ENCODE measurements at regions not wholly inside any gene's neighbourhood (a gene's known extent, or its start where the extent isn't known, plus 50 kb on each side); places are given as distances from the start of the nearest gene placed in this dataset.

GRCh38 chr11:70670676-70671034 is 272.3 kb downstream of the CTTN start:
- TF ChIP-seq IRF3 (IDR thresholded peaks at IDR 0.05; ENCODE audit: low read depth, low read length) (no peak), EZH2phosphoT487 (IDR thresholded peaks at IDR 0.05; ENCODE audit: borderline replicate concordance, low read depth) (no peak), GABPA (IDR thresholded peaks at IDR 0.05; ENCODE audit: low read depth) (no peak), FOXM1 (IDR thresholded peaks at IDR 0.05; ENCODE audit: low read depth) (no peak), NFIC (IDR thresholded peaks at IDR 0.05; ENCODE audit: borderline replicate concordance) (no peak), EP300 (IDR thresholded peaks at IDR 0.05; ENCODE audit: borderline replicate concordance in 1 of 2, low read depth in 1 of 2, low read length in 1 of 2) (no peak), RXRA (IDR thresholded peaks at IDR 0.05; ENCODE audit: borderline replicate concordance, low read depth) (no peak), YY1 (IDR thresholded peaks at IDR 0.05; ENCODE audit: low read depth) (no peak), USF2 (IDR thresholded peaks at IDR 0.05; ENCODE audit: borderline replicate concordance, low read depth, low read length) (no peak), GATA2 (CRISPR knock-in tag; IDR thresholded peaks at IDR 0.05) (no peak), ZBTB33 (IDR thresholded peaks at IDR 0.05; ENCODE audit: borderline replicate concordance, low read depth) (no peak), RFX5 (IDR thresholded peaks at IDR 0.05; ENCODE audit: low read length) (no peak), RAD21 (IDR thresholded peaks at IDR 0.05; ENCODE audit: low read length) (no peak), MEF2A (IDR thresholded peaks at IDR 0.05; ENCODE audit: borderline replicate concordance, low read depth) (no peak), CHD2 (IDR thresholded peaks at IDR 0.05; ENCODE audit: low read length, partially characterized antibody) (no peak)
- Histone ChIP-seq H3K27ac (ENCODE audit: low read depth in 2 of 2, low read length in 1 of 2) (no peak overlapping the region), H3K4me2 (no peak overlapping the region), H3K9ac (no peak overlapping the region), H4K20me1 (ENCODE audit: insufficient read depth) (no peaks in the 10 kb centered on the region), H3K4me3 (ENCODE audit: low read depth in 2 of 2, low read length in 1 of 2) (no peak overlapping the region), H3K36me3 (replicated peaks in 1 of 2; ENCODE audit: control insufficient read depth in 1 of 2, insufficient read depth in 2 of 2, low read length in 1 of 2) (no peaks in the 10 kb centered on the region), H3K9me3 (no peaks in the 10 kb centered on the region), H3K9me2 (no peaks in the 10 kb centered on the region), H3F3A (replicated peaks; ENCODE audit: insufficient read depth) (no peaks in the 10 kb centered on the region), H3K27me3 (ENCODE audit: insufficient read depth) (no peaks in the 10 kb centered on the region), H2AFZ (ENCODE audit: low read depth) (no peak overlapping the region), H3K4me1 (ENCODE audit: control insufficient read depth in 1 of 2, insufficient read depth in 2 of 2, low read depth in 1 of 2, low read length in 1 of 2) (peaks cover 0 to 9% of the 10 kb centered on the region in 2 experiments; a peak in 1 of 4 replicates), H3K79me2 (ENCODE audit: insufficient read depth) (no peaks in the 10 kb centered on the region)
- ChIA-PET POLR2A (interaction anchor here (0.6 kb wide), 1 partner anchor 9 kb away, joined by 4 read pairs; no protein-coding TSS in a partner anchor), CTCF (interaction anchor here (1.0 to 1.4 kb wide), 2 partner anchors 10 to 85 kb away, joined by 3 to 4 read pairs; no protein-coding TSS in a partner anchor)
- no peak for DNase-seq
- 75% methylated on average over 9 of the region's 15 CpGs for WGBS (ENCODE audit: low lambda C conversion rate)

All from SK-N-SH (cell line).